K562 (cell line): ENCODE measurements at regions not wholly inside any gene's neighbourhood (a gene's known extent, or its start where the extent isn't known, plus 50 kb on each side); places are given as distances from the start of the nearest gene placed in this dataset.

Source experiments
- ATAC-seq: fragments of 200-7000 bp; cut with Tn5 transposase; 3 replicates; pipeline ENCODE4 v1.9.1; 2020; ENCODE audit warnings: moderate library complexity
- BruUV-seq: library from RNA; stranded (reverse); fragments of 400-500 nt; replicated peaks from 2 replicates; lab custom pipeline; 2021; lab: Mats Ljungman, UMichigan
- CTCF ChIA-PET: fragments of 300-600 bp; formaldehyde crosslinking; extraction: SDS; loops from one replicate; lab custom pipeline; 2021; ENCODE audit warnings: low intra/inter-chr PET ratio; lab: Yijun Ruan, JAX
- POLR2A ChIA-PET: fragments of 300-600, 350-650 bp; sonication (Branson Sonifier 250); formaldehyde crosslinking; extraction: SDS; loops from one replicate; lab custom pipeline; 2021; ENCODE audit warnings: antibody characterized with exemption, inconsistent platforms; lab: Yijun Ruan, JAX
- DNase-seq, 4 experiments: peaks; one replicate each; pipeline versions ENCODE4 v3.0.0 to v3.0.0-alpha.2; 2011 to 2018; ENCODE audit warnings: low spot score in 3 of 4, mixed read lengths in 3 of 4; ENCODE audit errors: extremely low read depth in 1 of 4
- FAIRE-seq: peaks from 2 replicates; lab custom pipeline; 2011; peaks lifted over from hg19 to GRCh38; lab: Jason Lieb, UNC
- H2AFZ ChIP-seq: 2 replicates; pipeline ENCODE4 v1.6.0; 2011; ENCODE audit warnings: low read depth, low read length, control low read depth, inconsistent platforms
- H3K27ac ChIP-seq: fragments of 200-600 bp; 3 replicates; pipeline ENCODE4 v1.8.0; 2011; ENCODE audit warnings: low read depth, mild to moderate bottlenecking, control low read depth, inconsistent platforms, low read length, moderate library complexity, mixed read lengths; ENCODE audit errors: extremely low read depth
- H3K27me3 ChIP-seq, 2 experiments: fragments of 300-600 bp in 1 of 2; 2 replicates in 1 of 2; 3 replicates in 1 of 2; pipeline versions ENCODE4 v1.6.0 to v1.8.0; 2011; ENCODE audit warnings: inconsistent platforms in 2 of 2, low read length in 2 of 2, mild to moderate bottlenecking in 1 of 2, mixed read lengths in 1 of 2, moderate library complexity in 1 of 2; ENCODE audit not compliant: control insufficient read depth in 2 of 2, insufficient read depth in 2 of 2
- H3K36me3 ChIP-seq: fragments of 300-600 bp; 3 replicates; pipeline ENCODE4 v1.8.0; 2011; ENCODE audit warnings: mild to moderate bottlenecking, low read length, inconsistent platforms; ENCODE audit not compliant: control insufficient read depth, insufficient read depth
- H3K4me1 ChIP-seq, 2 experiments: fragments of 200-600 bp in 1 of 2; replicated peaks in 1 of 2; 2 replicates in 1 of 2; 3 replicates in 1 of 2; pipeline versions ENCODE4 v1.5.1 to v1.8.0; 2011; ENCODE audit warnings: inconsistent platforms in 2 of 2, low read length in 2 of 2, mild to moderate bottlenecking in 1 of 2, mixed read lengths in 1 of 2, moderate library complexity in 1 of 2; ENCODE audit not compliant: control insufficient read depth in 2 of 2, insufficient read depth in 2 of 2
- H3K4me2 ChIP-seq: 2 replicates; pipeline ENCODE4 v1.6.1; 2011; ENCODE audit warnings: low read length, control low read depth, inconsistent platforms, mixed read lengths; ENCODE audit not compliant: insufficient read depth
- H3K4me3 ChIP-seq: fragments of 200-600 bp; sonication (generic), shearing (Covaris generic); 2 replicates; pipeline ENCODE4 v1.5.1; 2016; ENCODE audit warnings: control low read depth, inconsistent platforms
- H3K79me2 ChIP-seq: fragments of 200-600 bp; 3 replicates; pipeline ENCODE4 v1.8.0; 2011; ENCODE audit warnings: low read length, inconsistent platforms; ENCODE audit not compliant: control insufficient read depth, insufficient read depth
- H3K9ac ChIP-seq, 2 experiments: 2 replicates each; pipeline versions ENCODE4 v1.6.0 to v1.6.1; 2011; ENCODE audit warnings: low read depth in 2 of 2, low read length in 2 of 2, control low read depth in 1 of 2, inconsistent platforms in 1 of 2, mild to moderate bottlenecking in 1 of 2, mixed read lengths in 1 of 2; ENCODE audit not compliant: insufficient read depth in 1 of 2
- H3K9me1 ChIP-seq: one replicate; pipeline ENCODE4 v1.6.0; 2011; ENCODE audit warnings: inconsistent platforms, mild to moderate bottlenecking, low read length, moderate library complexity; ENCODE audit not compliant: control insufficient read depth, insufficient read depth
- H3K9me3 ChIP-seq: replicated peaks from 2 replicates; pipeline ENCODE4 v1.5.1; 2011; ENCODE audit warnings: low read depth, low read length, inconsistent platforms; ENCODE audit not compliant: control insufficient read depth, insufficient read depth
- H4K20me1 ChIP-seq: replicated peaks from 2 replicates; pipeline ENCODE4 v1.6.1; 2011; ENCODE audit warnings: low read length, inconsistent platforms, mixed read lengths; ENCODE audit not compliant: control insufficient read depth, insufficient read depth
- EZH2 ChIP-seq: IDR thresholded peaks from 2 replicates; pipeline ENCODE4 v1.6.1; 2012; ENCODE audit warnings: low read depth, mild to moderate bottlenecking, inconsistent platforms, low read length, borderline replicate concordance
- HSF4 ChIP-seq: fragments of 250-450 bp; sonication (Bioruptor Pico); IDR thresholded peaks from 2 replicates; pipeline ENCODE4 v2.1.2; 2022; ENCODE audit warnings: mild to moderate bottlenecking, moderate library complexity, borderline replicate concordance
- MCM5 ChIP-seq: fragments of 450-650 bp; IDR thresholded peaks from 2 replicates; pipeline ENCODE4 v1.6.1; 2016; ENCODE audit warnings: low read depth
- RBBP5 ChIP-seq: fragments of 200-600 bp; sonication (generic); IDR thresholded peaks from 2 replicates; pipeline ENCODE4 v1.6.1; 2012; ENCODE audit warnings: borderline replicate concordance, mild to moderate bottlenecking, low read length, control low read depth, inconsistent platforms; ENCODE audit not compliant: insufficient read depth, poor library complexity, severe bottlenecking
- RBM34 ChIP-seq: fragments of 200-400 bp; formaldehyde crosslinking; IDR thresholded peaks from 2 replicates; pipeline ENCODE4 v1.6.1; 2018; ENCODE audit warnings: low read length, borderline replicate concordance; ENCODE audit not compliant: insufficient read depth
- SOX6 ChIP-seq: fragments of 450-650 bp; IDR thresholded peaks from 2 replicates; pipeline ENCODE4 v1.6.1; 2014; ENCODE audit warnings: mild to moderate bottlenecking
- TSC22D4 ChIP-seq: fragments of 450-650 bp; IDR thresholded peaks from 2 replicates; pipeline ENCODE4 v1.6.1; 2016; ENCODE audit warnings: missing genetic modification characterization, missing biosample characterization, control low read depth
- ZNF121 ChIP-seq: sonication (generic); formaldehyde crosslinking; conservative IDR thresholded peaks from 2 replicates; pipeline ENCODE4 v1.8.0; 2022; ENCODE audit warnings: missing genetic modification reagents
- WGBS: fragments of 100-300 bp; shearing (Covaris generic); methylation state at CpG from one replicate; pipeline ENCODE4 v1.1.6; 2016; ENCODE audit warnings: low coverage, mixed read lengths; ENCODE audit not compliant: insufficient coverage; ENCODE audit errors: missing lambda C conversion rate; 5-methylcytosine and 5-hydroxymethylcytosine counted together
- in situ Hi-C: fragments of 300-500 bp; cut with MboI; formaldehyde crosslinking; loops from 4 replicates; pipeline ENCODE4 v1.15.0; 2018; ENCODE audit warnings: inconsistent platforms, mixed read lengths
- intact Hi-C: fragments of 100-400 bp; cut with micrococcal nuclease; formaldehyde crosslinking; loops from 2 replicates; pipeline ENCODE4 v1.14.2; 2022

- H3K9ac ChIP-seq = no peak overlapping the region
- ATAC-seq = no peak
- no peaks in the 10 kb centered on the region for H4K20me1 ChIP-seq
- no peak overlapping the region for H2AFZ ChIP-seq
- no peaks in the 10 kb centered on the region for H3K9me1 ChIP-seq
- no peak for DNase-seq
- WGBS = 0% methylated on average over 5 of the region's 5 CpGs
- no peak overlapping the region for H3K4me2 ChIP-seq
- H3K79me2 ChIP-seq = no peaks in the 10 kb centered on the region
- intact Hi-C loops = no loop called here
- H3K4me1 ChIP-seq = no peaks in the 10 kb centered on the region
- H3K27ac ChIP-seq = no peak overlapping the region
- H3K27me3 ChIP-seq = no peaks in the 10 kb centered on the region
- no peaks in the 10 kb centered on the region for H3K36me3 ChIP-seq
- in situ Hi-C loops = no loop called here
- POLR2A ChIA-PET = interaction anchor here (0.7 kb wide), 1 partner anchor 495 kb away, joined by 3 read pairs; no protein-coding TSS in a partner anchor
- H3K4me3 ChIP-seq = no peak overlapping the region
- no peaks in the 10 kb centered on the region for H3K9me3 ChIP-seq
- no peak for TF ChIP-seq RBM34
- TF ChIP-seq HSF4 (CRISPR knock-in tag) = no peak
- no peak for TF ChIP-seq SOX6
- no peak for TF ChIP-seq ZNF121 (CRISPR knock-in tag)
- TF ChIP-seq RBBP5 = no peak
- TF ChIP-seq MCM5 = no peak
- TF ChIP-seq TSC22D4 (tag) = no peak
- no peak for TF ChIP-seq EZH2
- CTCF ChIA-PET = no interaction called here
- FAIRE-seq = no peak
- BruUV-seq = no TSS peak
Measured at GRCh38 chr6:151704383-151704782, 103.1 kb upstream of the ESR1 start.
